CD14-positive monocyte (primary cell): ENCODE measurements at regions not wholly inside any gene's neighbourhood (a gene's known extent, or its start where the extent isn't known, plus 50 kb on each side); places are given as distances from the start of the nearest gene placed in this dataset.

Source experiments
- DNase-seq, 3 donors: peaks; one replicate each; pipeline ENCODE4 v3.0.0-alpha.2; 2011 to 2022
- H2AFZ ChIP-seq: 2 replicates; pipeline ENCODE4 v1.6.0; 2012; ENCODE audit warnings: mild to moderate bottlenecking, low read depth, low read length, inconsistent platforms; ENCODE audit not compliant: insufficient read depth, poor library complexity, severe bottlenecking
- H3K27ac ChIP-seq, 2 donors: 1 replicate in 1 of 2; 2 replicates in 1 of 2; pipeline ENCODE4 v1.5.1; 2012 to 2013; ENCODE audit warnings: low read length in 2 of 2, control low read depth in 1 of 2, inconsistent platforms in 1 of 2, low read depth in 1 of 2, mild to moderate bottlenecking in 1 of 2
- H3K27me3 ChIP-seq, 2 donors: one replicate each; pipeline versions ENCODE4 v1.6.0 to v1.6.1; 2011 to 2013; ENCODE audit warnings: low read length in 2 of 2; ENCODE audit not compliant: control insufficient read depth in 2 of 2, insufficient read depth in 2 of 2
- H3K36me3 ChIP-seq, 2 donors: replicated peaks in 1 of 2; 1 replicate in 1 of 2; 2 replicates in 1 of 2; pipeline versions ENCODE4 v1.5.1 to v1.6.1; 2012 to 2013; ENCODE audit warnings: low read length in 2 of 2, control low read depth in 1 of 2, inconsistent platforms in 1 of 2, mild to moderate bottlenecking in 1 of 2; ENCODE audit not compliant: insufficient read depth in 2 of 2, control insufficient read depth in 1 of 2
- H3K4me1 ChIP-seq, 2 donors: 1 replicate in 1 of 2; 2 replicates in 1 of 2; pipeline versions ENCODE4 v1.5.1 to v1.6.1; 2012 to 2013; ENCODE audit warnings: low read length in 2 of 2, control low read depth in 1 of 2, inconsistent platforms in 1 of 2, mild to moderate bottlenecking in 1 of 2, moderate library complexity in 1 of 2; ENCODE audit not compliant: insufficient read depth in 2 of 2, control insufficient read depth in 1 of 2
- H3K4me2 ChIP-seq: replicated peaks from 2 replicates; pipeline ENCODE3; 2012; ENCODE audit warnings: low read length, moderate library complexity, mild to moderate bottlenecking; ENCODE audit not compliant: poor library complexity, severe bottlenecking; ENCODE audit errors: extremely low read depth
- H3K4me3 ChIP-seq, 3 experiments: fragments of 200-600 bp in 1 of 3; sonication (generic) in 1 of 3; replicated peaks in 1 of 3; 1 replicate in 2 of 3; 2 replicates in 1 of 3; pipeline ENCODE4 v1.5.1; 2011 to 2013; ENCODE audit warnings: low read length in 3 of 3, mild to moderate bottlenecking in 3 of 3, control low read depth in 2 of 3, low read depth in 2 of 3, inconsistent platforms in 1 of 3, moderate library complexity in 1 of 3
- H3K79me2 ChIP-seq: 2 replicates; pipeline ENCODE4 v1.6.0; 2012; ENCODE audit warnings: mild to moderate bottlenecking, control low read depth, inconsistent platforms, low read length, moderate library complexity; ENCODE audit not compliant: insufficient read depth
- H3K9ac ChIP-seq: 2 replicates; pipeline ENCODE4 v1.6.0; 2017; ENCODE audit warnings: low read length, mild to moderate bottlenecking; ENCODE audit not compliant: insufficient read depth, poor library complexity, severe bottlenecking
- H3K9me3 ChIP-seq, 2 donors: replicated peaks in 1 of 2; 1 replicate in 1 of 2; 2 replicates in 1 of 2; pipeline versions ENCODE4 v1.5.1 to v1.6.1; 2012 to 2013; ENCODE audit warnings: low read length in 2 of 2, control low read depth in 1 of 2; ENCODE audit not compliant: control insufficient read depth in 1 of 2, insufficient read depth in 1 of 2
- H4K20me1 ChIP-seq: 2 replicates; pipeline ENCODE4 v1.6.0; 2012; ENCODE audit warnings: mild to moderate bottlenecking, low read length, control low read depth, moderate library complexity; ENCODE audit not compliant: insufficient read depth
- H3K27ac Mint-ChIP-seq, 7 donors: one replicate each; pipeline ENCODE4 v1.8.0; 2020; ENCODE audit warnings: mild to moderate bottlenecking in 7 of 7, mixed read lengths in 7 of 7, moderate library complexity in 6 of 7, inconsistent platforms in 2 of 7
- H3K27me3 Mint-ChIP-seq, 3 donors: one replicate each; pipeline ENCODE4 v1.8.0; 2021 to 2022; ENCODE audit warnings: low read depth in 3 of 3, mild to moderate bottlenecking in 3 of 3, mixed read lengths in 3 of 3, moderate library complexity in 3 of 3, inconsistent platforms in 1 of 3
- H3K36me3 Mint-ChIP-seq, 2 donors: one replicate each; pipeline ENCODE4 v1.8.0; 2020; ENCODE audit warnings: mixed read lengths in 2 of 2, inconsistent platforms in 1 of 2, mild to moderate bottlenecking in 1 of 2
- H3K4me1 Mint-ChIP-seq: one replicate; pipeline ENCODE4 v1.8.0; 2020; ENCODE audit warnings: mild to moderate bottlenecking, mixed read lengths
- H3K4me3 Mint-ChIP-seq, 2 donors: one replicate each; pipeline ENCODE4 v1.8.0; 2020; ENCODE audit warnings: mild to moderate bottlenecking in 2 of 2, mixed read lengths in 2 of 2, moderate library complexity in 1 of 2
- H3K9me3 Mint-ChIP-seq, 7 donors: one replicate each; pipeline ENCODE4 v1.8.0; 2020 to 2022; ENCODE audit warnings: mixed read lengths in 7 of 7, mild to moderate bottlenecking in 6 of 7, moderate library complexity in 6 of 7, inconsistent platforms in 2 of 7
- WGBS: methylation state at CpG from one replicate; pipeline ENCODE4 v1.1.5; 2013; ENCODE audit warnings: missing lambda C conversion rate; ENCODE audit not compliant: insufficient coverage; 5-methylcytosine and 5-hydroxymethylcytosine counted together
- intact Hi-C, 2 donors: fragments of 100-400 bp; cut with micrococcal nuclease; formaldehyde crosslinking; loops; one replicate each; pipeline versions ENCODE4 v1.15.0 to v1.15.1; 2023
- TF ChIP-seq, protein P1 (sequence below): fragments of 200-600 bp; IDR thresholded peaks from one replicate; pipeline ENCODE4 v1.8.0; 2022; ENCODE audit warnings: antibody characterized with exemption, mild to moderate bottlenecking

- no CpG with 5 or more reads among the region's 2 CpGs for WGBS
- Histone ChIP-seq H3K27me3 (no peaks in the 10 kb centered on the region), H3K36me3 (no peaks in the 10 kb centered on the region), H4K20me1 (no peaks in the 10 kb centered on the region), H3K9me3 (no peaks in the 10 kb centered on the region), H3K27ac (no peak overlapping the region), H3K9ac (no peak overlapping the region), H3K4me2 (no peak overlapping the region), H3K4me1 (no peaks in the 10 kb centered on the region), H2AFZ (no peak overlapping the region), H3K79me2 (no peaks in the 10 kb centered on the region), H3K4me3 (no peak overlapping the region)
- Mint-ChIP-seq H3K27ac (no peak overlapping the region), H3K9me3 (peaks cover 0 to 2% (median 0%) of the 10 kb centered on the region in 7 donors), H3K36me3 (no peaks in the 10 kb centered on the region), H3K4me3 (no peak overlapping the region), H3K27me3 (peaks cover 0 to 4% (median 2%) of the 10 kb centered on the region in 3 donors), H3K4me1 (no peaks in the 10 kb centered on the region)
- intact Hi-C loops, result no loop called here
- DNase-seq, result no peak
- TF ChIP-seq, protein P1, sequence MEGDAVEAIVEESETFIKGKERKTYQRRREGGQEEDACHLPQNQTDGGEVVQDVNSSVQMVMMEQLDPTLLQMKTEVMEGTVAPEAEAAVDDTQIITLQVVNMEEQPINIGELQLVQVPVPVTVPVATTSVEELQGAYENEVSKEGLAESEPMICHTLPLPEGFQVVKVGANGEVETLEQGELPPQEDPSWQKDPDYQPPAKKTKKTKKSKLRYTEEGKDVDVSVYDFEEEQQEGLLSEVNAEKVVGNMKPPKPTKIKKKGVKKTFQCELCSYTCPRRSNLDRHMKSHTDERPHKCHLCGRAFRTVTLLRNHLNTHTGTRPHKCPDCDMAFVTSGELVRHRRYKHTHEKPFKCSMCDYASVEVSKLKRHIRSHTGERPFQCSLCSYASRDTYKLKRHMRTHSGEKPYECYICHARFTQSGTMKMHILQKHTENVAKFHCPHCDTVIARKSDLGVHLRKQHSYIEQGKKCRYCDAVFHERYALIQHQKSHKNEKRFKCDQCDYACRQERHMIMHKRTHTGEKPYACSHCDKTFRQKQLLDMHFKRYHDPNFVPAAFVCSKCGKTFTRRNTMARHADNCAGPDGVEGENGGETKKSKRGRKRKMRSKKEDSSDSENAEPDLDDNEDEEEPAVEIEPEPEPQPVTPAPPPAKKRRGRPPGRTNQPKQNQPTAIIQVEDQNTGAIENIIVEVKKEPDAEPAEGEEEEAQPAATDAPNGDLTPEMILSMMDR, result no peak
Observed at GRCh38 chr3:115292677-115293165, 145.6 kb upstream of the ZBTB20 start.

GRCh38 chr3:115293321-115293720, 146.2 kb upstream of the ZBTB20 start:
- no peaks in the 10 kb centered on the region for H3K36me3 ChIP-seq
- TF ChIP-seq, protein P1, result no peak
- H3K9ac ChIP-seq, result no peak overlapping the region
- no peak overlapping the region for H2AFZ ChIP-seq
- H3K27ac ChIP-seq, result no peak overlapping the region
- Mint-ChIP-seq H3K36me3 (no peaks in the 10 kb centered on the region), H3K4me3 (no peak overlapping the region), H3K27me3 (peaks cover 0 to 4% (median 2%) of the 10 kb centered on the region in 3 donors), H3K9me3 (peaks cover 0 to 2% (median 0%) of the 10 kb centered on the region in 7 donors), H3K27ac (no peak overlapping the region), H3K4me1 (no peaks in the 10 kb centered on the region)
- H3K4me3 ChIP-seq, result no peak overlapping the region
- no peak for DNase-seq
- intact Hi-C loops, result no loop called here
- H3K4me1 ChIP-seq, result no peaks in the 10 kb centered on the region
- H4K20me1 ChIP-seq, result no peaks in the 10 kb centered on the region
- no CpG with 5 or more reads among the region's 1 CpG for WGBS
- H3K4me2 ChIP-seq, result no peak overlapping the region
- no peaks in the 10 kb centered on the region for H3K9me3 ChIP-seq
- H3K27me3 ChIP-seq, result no peaks in the 10 kb centered on the region
- no peaks in the 10 kb centered on the region for H3K79me2 ChIP-seq
